Prostate gland (tissue), 2 donors: ENCODE measurements at regions not wholly inside any gene's neighbourhood (a gene's known extent, or its start where the extent isn't known, plus 50 kb on each side); places are given as distances from the start of the nearest gene placed in this dataset.

Experiments
- POLR2A ChIP-seq: fragments of 450-650 bp; IDR thresholded peaks from one replicate; pipeline ENCODE4 v1.6.1; 2016; ENCODE audit warnings: antibody characterized with exemption, mild to moderate bottlenecking
- POLR2AphosphoS5 ChIP-seq: sonication (generic); formaldehyde crosslinking; IDR thresholded peaks from one replicate; pipeline ENCODE4 v1.6.1; 2017; ENCODE audit warnings: antibody characterized with exemption
- TF ChIP-seq, protein P1 (sequence below), 4 experiments: fragments of 200-600 bp in 2 of 4; fragments of 450-650 bp in 2 of 4; sonication (generic) in 2 of 4; IDR thresholded peaks; 1 replicate in 3 of 4; 2 replicates in 1 of 4; pipeline ENCODE4 v1.5.1; 2016 to 2019; ENCODE audit warnings: antibody characterized with exemption in 4 of 4, mild to moderate bottlenecking in 2 of 4, moderate library complexity in 2 of 4

DNA sequence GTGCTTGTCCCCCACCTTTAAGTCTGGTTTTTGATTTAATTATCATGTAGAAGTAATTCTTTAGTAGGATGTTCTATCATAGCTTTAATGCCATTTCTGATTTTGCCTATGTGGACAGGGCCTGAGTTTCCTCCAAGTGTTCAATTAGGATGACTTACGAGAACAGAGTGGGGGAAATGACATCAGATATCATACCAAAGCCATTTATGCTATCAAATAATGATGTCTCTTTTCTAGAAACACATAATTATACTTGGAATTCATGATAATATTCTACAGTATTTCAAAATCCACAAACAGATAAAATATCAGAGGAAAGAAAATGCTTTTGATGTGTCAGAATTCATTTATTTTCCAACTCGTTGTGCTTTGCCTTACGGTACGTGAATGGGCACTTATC lies 165.9 kb upstream of the SPRED2 start:
- TF ChIP-seq POLR2A (no peak), POLR2AphosphoS5 (no peak)
- TF ChIP-seq, protein P1, sequence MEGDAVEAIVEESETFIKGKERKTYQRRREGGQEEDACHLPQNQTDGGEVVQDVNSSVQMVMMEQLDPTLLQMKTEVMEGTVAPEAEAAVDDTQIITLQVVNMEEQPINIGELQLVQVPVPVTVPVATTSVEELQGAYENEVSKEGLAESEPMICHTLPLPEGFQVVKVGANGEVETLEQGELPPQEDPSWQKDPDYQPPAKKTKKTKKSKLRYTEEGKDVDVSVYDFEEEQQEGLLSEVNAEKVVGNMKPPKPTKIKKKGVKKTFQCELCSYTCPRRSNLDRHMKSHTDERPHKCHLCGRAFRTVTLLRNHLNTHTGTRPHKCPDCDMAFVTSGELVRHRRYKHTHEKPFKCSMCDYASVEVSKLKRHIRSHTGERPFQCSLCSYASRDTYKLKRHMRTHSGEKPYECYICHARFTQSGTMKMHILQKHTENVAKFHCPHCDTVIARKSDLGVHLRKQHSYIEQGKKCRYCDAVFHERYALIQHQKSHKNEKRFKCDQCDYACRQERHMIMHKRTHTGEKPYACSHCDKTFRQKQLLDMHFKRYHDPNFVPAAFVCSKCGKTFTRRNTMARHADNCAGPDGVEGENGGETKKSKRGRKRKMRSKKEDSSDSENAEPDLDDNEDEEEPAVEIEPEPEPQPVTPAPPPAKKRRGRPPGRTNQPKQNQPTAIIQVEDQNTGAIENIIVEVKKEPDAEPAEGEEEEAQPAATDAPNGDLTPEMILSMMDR (IDR thresholded peaks at IDR 0.05): no peak
